ENCODE measurements at regions not wholly inside any gene's neighbourhood (a gene's known extent, or its start where the extent isn't known, plus 50 kb on each side); places are given as distances from the start of the nearest gene placed in this dataset.

GRCh38 chr6:130742131-130742681, 85.0 kb upstream of the SMLR1 start:
- WGBS (ENCODE audit: insufficient coverage, low coverage, missing lambda C conversion rate): 1% methylated on average over 7 of the region's 7 CpGs
- ATAC-seq: no peak
- H3K9me3 ChIP-seq (replicated peaks; ENCODE audit: control insufficient read depth, insufficient read depth, low read depth, low read length): no peaks in the 10 kb centered on the region; the same call in 1 of the 2 replicates

More at GRCh38 chr6:130742131-130742681, 85.0 kb upstream of the SMLR1 start:
- Histone ChIP-seq H3K4me1 (replicated peaks in 1 of 2; ENCODE audit: control insufficient read depth in 2 of 2, insufficient read depth in 2 of 2, low read length in 2 of 2) (no peaks in the 10 kb centered on the region), H3K27me3 (ENCODE audit: control insufficient read depth in 2 of 2, insufficient read depth in 2 of 2, low read length in 2 of 2) (no peaks in the 10 kb centered on the region), H3K27ac (ENCODE audit: extremely low read depth, low read depth, low read length) (no peak overlapping the region), H3K4me2 (ENCODE audit: insufficient read depth, low read length) (no peak overlapping the region), H2AFZ (ENCODE audit: low read depth, low read length) (no peak overlapping the region), H3K9me1 (ENCODE audit: control insufficient read depth, insufficient read depth, low read length) (no peaks in the 10 kb centered on the region), H3K36me3 (ENCODE audit: control insufficient read depth, insufficient read depth, low read length) (no peaks in the 10 kb centered on the region), H4K20me1 (replicated peaks; ENCODE audit: control insufficient read depth, insufficient read depth, low read length) (no peaks in the 10 kb centered on the region), H3K79me2 (ENCODE audit: control insufficient read depth, insufficient read depth, low read length) (no peaks in the 10 kb centered on the region), H3K9ac (ENCODE audit: insufficient read depth in 1 of 2, low read depth in 2 of 2, low read length in 2 of 2) (no peak overlapping the region), H3K4me3 (no peak overlapping the region)
- CTCF ChIA-PET (ENCODE audit: low intra/inter-chr PET ratio): no interaction called here
- no peak for FAIRE-seq
- DNase-seq (ENCODE audit: extremely low read depth in 1 of 4, low spot score in 3 of 4): no peak
- no TSS peak for BruUV-seq (replicated peaks)
- intact Hi-C loops (cut with micrococcal nuclease) (no loop called here), in situ Hi-C loops (cut with MboI) (no loop called here)
- POLR2A ChIA-PET: no interaction called here
- TF ChIP-seq ZNF253 (CRISPR knock-in tag; conservative IDR thresholded peaks at IDR 0.05) (no peak), BRF2 (IDR thresholded peaks at IDR 0.05; ENCODE audit: borderline replicate concordance, insufficient read depth, insufficient read length) (no peak), ZFP36 (IDR thresholded peaks at IDR 0.05; ENCODE audit: low read depth, low read length, partially characterized antibody) (no peak), ZNF239 (CRISPR knock-in tag; IDR thresholded peaks at IDR 0.05) (no peak), CCAR2 (IDR thresholded peaks at IDR 0.05; ENCODE audit: low read depth, low read length) (no peak), ZNF785 (CRISPR knock-in tag; IDR thresholded peaks at IDR 0.05) (no peak), ZNF778 (CRISPR knock-in tag; IDR thresholded peaks at IDR 0.05) (no peak), ZFP1 (CRISPR knock-in tag; IDR thresholded peaks at IDR 0.05) (no peak)
